Neural cell (in vitro differentiated cells): ENCODE measurements at regions not wholly inside any gene's neighbourhood (a gene's known extent, or its start where the extent isn't known, plus 50 kb on each side); places are given as distances from the start of the nearest gene placed in this dataset.

Source experiments
- EP300 ChIP-seq: fragments of 450-650 bp; conservative IDR thresholded peaks from 2 replicates; pipeline ENCODE4 v1.6.1; 2014; ENCODE audit warnings: antibody characterized with exemption, mild to moderate bottlenecking, moderate library complexity; ENCODE audit not compliant: poor library complexity, severe bottlenecking
- EZH2 ChIP-seq: fragments of 200-600, 300-800 bp; shearing (Covaris generic), sonication (generic); IDR thresholded peaks from 2 replicates; pipeline ENCODE4 v1.6.1; 2014; ENCODE audit warnings: antibody characterized with exemption, low read length, borderline replicate concordance, mild to moderate bottlenecking; ENCODE audit not compliant: insufficient read depth, poor library complexity, severe bottlenecking
- POLR2AphosphoS5 ChIP-seq: IDR thresholded peaks from 2 replicates; pipeline ENCODE4 v1.6.1; 2012
- RAD21 ChIP-seq: fragments of 450-650 bp; conservative IDR thresholded peaks from 2 replicates; pipeline ENCODE4 v1.6.1; 2014; ENCODE audit warnings: antibody characterized with exemption, mild to moderate bottlenecking, moderate library complexity
- REST ChIP-seq: IDR thresholded peaks from 2 replicates; pipeline ENCODE4 v1.6.1; 2012; ENCODE audit warnings: borderline replicate concordance

- TF ChIP-seq EZH2 (no peak), EP300 (no peak), POLR2AphosphoS5 (no peak), RAD21 (no peak), REST (no peak)
Measured at GRCh38 chr2:82525744-82526143, 1933.3 kb downstream of the SUCLG1 start.
